ENCODE measurements at regions not wholly inside any gene's neighbourhood (a gene's known extent, or its start where the extent isn't known, plus 50 kb on each side); places are given as distances from the start of the nearest gene placed in this dataset.

DNA sequence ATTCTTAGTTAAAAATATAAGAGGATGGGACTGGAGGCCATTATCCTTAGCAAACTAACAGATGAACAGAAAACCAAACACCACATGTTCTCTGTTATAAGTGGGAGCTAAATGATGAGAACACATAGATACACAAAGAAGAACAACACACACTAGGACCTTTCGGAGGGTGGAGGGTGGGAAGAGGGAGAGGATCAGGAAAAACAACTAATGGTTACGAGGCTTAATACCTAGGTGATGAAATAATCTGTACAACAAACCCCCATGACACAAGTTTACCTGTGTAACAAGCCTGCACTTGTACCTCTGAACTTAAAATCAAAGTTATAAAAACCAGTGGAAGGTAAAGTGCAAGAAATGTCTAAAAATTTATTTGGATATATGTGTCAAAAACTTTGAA, 1047.4 kb upstream of the C9orf72 start:
- no peak for DNase-seq (ENCODE audit: low read depth)

DNA sequence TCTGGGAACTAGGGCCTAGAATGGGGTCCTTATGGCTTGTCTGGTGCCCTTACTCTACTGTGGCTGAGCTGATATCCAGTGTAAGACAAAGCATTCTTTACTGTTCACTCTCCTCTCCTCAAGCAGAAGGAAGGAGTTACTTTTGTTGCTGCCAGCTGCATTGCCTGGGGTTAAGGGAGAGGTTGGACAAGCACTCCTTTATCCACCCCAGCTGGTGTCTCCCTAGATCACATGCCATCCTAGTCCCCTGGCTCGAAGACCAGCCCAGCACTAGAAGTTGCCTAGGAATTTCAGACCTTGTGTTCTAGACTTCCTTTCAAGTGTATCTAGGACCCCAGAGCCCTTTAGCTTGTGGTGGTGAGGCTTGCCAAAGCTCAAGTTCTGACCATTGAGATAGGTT, 1051.5 kb upstream of the C9orf72 start:
- DNase-seq (ENCODE audit: low read depth), result no peak

DNA sequence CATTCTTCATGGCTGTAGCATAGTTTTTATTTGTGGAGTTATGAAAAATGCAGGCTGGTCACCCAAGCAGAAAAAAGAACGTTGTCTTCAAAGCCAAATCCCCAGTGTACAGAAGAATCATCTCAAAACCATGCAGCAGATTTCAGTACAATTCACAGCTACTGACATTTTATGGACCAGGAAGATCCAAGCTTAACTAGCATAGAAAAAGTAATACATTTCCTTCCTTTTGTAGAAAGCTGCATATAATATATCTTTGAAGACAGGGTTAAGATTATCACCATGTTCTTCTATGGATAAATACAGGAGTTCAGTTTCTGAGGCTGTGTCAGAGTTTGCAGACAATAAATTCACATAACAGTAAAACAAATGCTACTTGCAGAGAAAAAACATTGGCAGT, 1054.8 kb upstream of the C9orf72 start:
- DNase-seq (ENCODE audit: low read depth), result no peak

DNA sequence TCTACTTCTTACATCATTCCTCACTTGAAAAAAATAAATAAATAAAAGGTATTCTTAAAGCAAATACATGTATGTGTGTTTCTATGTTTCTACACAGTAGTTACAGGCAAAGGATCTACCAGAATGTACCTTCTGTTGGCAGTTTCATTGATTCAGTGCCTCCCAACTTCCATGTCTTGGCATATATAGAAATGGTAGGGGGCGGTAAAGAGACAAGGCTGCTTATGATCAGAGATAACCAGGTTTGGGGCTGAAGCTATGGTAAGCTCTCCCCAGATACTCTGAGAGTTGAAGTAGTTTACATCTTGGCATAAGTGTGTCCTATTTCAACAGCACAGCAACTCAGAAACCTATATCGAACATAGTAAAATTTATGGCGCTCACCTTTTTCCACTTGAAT, 1075.4 kb upstream of the C9orf72 start:
- no peak for DNase-seq (ENCODE audit: low read depth)

DNA sequence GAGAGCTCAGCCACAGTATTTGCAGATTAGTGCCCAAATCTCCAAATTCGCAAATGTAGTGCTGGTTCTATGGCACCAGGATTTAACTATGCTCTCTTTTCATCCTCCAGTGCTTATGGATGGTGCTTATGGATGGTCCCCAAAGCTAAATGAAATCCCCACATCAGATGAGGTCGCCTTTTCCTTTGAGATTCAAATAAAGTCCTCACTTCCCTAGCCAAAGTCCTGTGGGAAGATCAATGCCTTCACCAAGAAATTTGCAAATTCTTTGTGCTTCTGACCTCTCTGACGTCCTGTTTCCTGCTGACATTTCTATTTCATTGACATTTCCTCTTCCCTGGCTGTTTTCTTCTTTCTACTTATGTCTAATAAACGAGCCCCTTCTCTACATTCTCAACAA, 1077.0 kb upstream of the C9orf72 start:
- DNase-seq (ENCODE audit: low read depth), result no peak

DNA sequence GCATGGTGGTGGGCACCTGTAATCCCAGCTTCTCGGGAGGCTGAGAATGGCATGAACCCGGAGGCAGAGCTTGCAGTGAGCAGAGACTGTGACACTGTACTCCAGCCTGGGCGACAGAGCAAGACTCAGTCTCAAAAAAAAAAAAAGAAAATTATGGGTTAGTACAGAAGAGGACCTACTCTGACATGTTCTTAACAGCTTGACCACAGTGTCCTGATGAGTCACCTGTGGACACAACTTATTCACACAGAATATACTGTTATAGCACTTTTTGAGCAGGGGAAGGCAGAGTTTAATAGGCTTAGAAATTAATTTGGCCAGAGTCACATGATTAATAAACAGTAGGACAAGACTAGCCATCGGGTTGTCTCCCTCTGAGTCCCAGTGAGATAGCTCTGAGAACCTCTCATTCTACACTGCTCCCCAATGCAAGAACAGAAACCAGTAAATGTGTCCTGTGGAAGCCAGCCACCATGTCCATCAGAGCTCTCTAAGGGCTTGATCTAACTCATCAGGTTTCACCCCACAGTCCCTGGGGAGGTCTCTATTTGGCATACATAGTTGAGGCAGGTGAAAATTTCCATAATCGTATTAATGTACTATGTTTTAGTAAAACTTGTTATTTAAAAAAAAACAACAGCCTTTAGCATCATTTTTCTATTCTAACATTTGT, 1077.9 kb upstream of the C9orf72 start:
- DNase-seq (ENCODE audit: low read depth), result no peak

DNA sequence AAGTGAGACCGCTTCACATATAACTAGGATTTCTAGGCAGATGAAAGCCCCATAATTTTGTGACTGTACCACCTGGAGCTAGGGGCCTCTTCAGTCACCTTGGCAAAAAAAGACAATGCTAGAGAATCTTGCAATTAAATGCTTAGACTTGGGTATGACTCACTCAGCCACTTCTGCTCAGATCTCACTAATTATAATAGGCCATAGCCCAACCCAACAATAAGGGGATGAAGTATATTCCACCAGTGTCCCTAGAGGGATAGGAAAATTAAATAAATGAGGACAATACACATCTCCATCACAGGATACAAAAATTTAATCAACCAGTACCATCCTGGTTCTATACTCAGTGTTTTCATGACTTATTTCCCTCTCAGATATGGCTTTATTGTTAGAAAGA, 1079.9 kb upstream of the C9orf72 start:
- no peak for DNase-seq (ENCODE audit: low read depth)

DNA sequence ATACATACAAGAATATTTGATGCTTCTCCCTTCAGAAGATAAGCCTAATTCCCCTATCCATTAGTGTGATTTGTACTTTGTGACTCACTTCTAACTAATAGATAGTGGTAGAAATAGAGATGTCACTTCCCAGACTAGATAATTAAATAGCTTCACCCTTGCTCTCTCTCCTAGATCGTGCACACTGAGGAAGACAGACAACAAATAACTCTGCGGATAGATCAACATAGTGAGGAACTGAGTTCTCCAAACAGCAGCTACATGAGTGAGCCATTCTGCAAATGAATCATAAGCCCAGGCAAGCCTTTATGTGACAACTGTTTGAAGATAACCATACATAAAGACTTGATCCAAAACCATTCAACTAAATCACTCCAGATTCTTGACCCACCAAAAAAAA, 1083.4 kb upstream of the C9orf72 start:
- no peak for DNase-seq (ENCODE audit: low read depth)

DNA sequence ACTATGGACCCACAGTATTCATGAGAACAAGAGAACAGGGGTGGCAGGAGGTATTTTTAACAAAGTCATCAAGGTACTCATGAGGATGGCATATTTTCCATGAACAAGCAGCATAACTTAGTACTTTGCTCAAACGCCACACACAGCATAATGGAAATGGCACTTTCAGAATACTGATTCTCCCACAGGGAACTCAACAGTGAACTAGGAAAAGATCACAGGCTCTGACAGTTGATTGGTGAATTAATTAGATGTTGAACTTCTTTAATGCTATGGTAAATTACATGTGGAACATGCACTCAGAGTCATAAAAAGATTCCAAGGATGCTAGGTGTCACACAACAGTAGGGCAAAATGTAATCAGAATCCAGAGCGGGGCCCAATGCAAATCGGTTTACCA, 1088.6 kb upstream of the C9orf72 start:
- no peak for DNase-seq (ENCODE audit: low read depth)

DNA sequence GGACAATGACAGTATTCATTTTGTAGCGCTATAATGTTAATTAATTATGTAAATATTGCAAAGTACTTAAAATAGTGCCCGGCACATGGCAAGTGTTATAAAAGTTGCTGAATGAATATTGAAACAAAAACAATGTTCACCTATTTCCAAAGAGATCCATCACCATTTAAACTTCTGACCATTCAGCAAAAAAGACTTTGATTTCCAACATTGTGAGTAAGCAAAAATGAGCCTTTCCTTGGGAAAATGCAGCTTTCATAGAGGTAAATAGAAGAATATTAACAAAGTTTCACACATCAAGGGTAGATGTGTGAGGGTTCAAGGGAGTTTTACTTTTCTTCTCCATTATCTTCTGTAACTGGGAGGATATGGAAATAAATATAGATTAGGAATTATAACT, 1089.4 kb upstream of the C9orf72 start:
- no peak for DNase-seq (ENCODE audit: low read depth)

DNA sequence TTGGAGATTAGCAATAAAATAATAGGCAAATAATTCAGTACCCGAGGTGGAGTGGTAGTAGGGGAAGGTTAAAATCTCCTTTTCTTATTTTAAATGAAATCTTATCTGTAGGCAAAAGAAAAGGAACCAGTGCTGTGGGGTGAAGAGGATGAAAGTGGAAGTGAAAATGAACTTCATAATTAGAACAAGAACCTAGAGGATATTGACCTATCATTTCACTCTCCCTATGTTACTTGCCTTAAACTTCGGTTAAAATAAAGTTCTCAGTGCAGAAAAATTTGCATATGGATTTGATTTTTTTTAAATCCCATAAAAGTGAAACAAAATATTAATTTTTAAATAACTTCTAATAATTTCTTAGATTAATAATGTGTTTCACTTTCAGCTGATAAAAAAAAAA, 1094.9 kb upstream of the C9orf72 start:
- DNase-seq (ENCODE audit: low read depth), result no peak

DNA sequence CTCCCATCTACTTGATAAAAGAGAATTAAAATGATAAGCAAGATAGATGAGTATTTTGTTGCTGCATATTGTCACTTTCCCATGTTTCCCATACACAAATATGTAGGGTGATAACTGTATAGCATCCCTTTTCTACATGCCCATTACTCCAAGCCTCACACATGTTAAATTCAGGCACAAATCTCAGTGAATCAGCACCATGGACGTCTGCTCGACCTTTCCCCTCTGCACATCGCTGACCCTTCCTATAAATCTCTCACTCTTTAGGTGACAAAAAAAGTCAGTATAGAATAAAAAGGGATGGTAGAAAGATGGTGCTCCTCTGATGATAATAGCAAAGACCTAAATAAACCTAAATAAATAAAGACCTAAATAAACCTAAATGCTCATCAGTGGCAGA, 1097.7 kb upstream of the C9orf72 start:
- DNase-seq (ENCODE audit: low read depth), result no peak

DNA sequence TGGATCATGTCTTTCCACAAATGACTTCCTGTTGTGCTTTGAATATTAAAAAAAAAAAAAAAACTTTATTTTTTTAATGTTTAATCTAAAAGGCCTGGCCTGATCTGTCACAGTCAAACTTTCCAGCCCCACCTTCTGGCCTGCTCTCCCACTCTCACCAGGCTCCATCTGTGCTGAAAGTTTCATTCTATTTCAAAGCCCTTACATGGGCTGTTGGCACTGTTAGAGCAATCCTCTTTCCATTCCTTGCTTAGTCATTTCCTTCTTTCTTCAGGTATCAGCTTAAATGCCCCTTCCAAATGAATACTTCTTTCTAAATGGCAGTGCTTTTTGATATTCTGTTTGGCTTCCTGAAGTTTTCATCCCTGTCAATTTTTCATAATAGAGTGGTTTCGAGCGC, 1104.8 kb upstream of the C9orf72 start:
- no peak for DNase-seq (ENCODE audit: low read depth)

DNA sequence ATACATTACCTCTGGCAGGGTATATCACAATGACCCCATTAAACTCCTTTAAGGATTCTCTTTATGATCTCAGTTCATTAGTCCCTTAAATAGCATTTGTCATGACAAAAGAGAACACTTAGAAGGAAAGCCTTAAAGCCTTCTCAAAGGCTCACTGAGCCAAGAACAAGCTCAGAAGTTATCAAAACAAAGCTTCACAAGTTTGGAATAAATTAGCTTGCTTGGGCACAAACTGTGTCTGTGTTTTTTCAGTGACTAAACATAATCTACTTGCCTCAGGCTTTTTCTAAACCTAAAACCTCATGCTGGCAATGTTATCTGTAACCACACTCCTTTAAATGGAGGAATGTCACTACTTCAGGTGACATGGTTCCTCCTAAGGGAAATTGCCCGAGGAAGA, 1114.9 kb upstream of the C9orf72 start:
- DNase-seq (ENCODE audit: low read depth), result no peak

DNA sequence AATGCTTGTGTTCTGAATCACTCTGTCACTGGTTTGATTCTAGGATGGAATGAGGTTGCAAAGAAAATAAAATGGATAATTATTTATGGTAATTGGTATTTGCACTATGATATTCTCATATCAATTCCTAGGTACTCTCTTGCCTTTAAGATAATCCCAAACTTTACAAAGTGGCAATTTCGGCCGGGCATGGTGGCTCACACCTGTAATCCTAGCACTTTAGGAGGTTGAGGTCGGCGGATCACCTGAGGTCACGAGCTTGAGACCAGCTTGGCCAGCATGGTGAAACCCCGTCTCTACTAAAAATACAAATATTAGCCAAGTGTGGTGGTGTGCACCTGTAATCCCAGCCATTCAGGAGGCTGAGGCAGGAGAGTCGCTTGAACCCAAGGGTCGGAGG, 1118.7 kb upstream of the C9orf72 start:
- no peak for DNase-seq (ENCODE audit: low read depth)

DNA sequence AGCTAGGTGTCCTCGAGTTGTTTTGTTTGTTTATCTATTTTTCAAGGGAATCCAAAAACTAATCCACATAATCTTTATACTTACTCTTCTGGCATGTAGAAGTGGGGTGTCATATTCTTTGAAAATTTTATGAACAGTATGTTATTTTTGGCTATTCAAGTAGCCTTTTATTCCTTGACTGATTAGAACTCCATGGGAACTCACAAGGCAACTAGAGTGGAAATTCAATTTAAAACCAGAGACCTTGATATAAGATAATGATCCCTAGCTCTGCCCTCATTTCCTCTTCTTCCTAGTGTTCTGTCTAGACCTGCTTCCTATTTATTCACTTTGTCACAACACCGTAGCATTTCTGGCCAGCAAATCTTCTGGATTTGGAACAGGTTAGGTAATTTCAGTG, 1123.7 kb upstream of the C9orf72 start:
- DNase-seq (ENCODE audit: low read depth), result no peak

DNA sequence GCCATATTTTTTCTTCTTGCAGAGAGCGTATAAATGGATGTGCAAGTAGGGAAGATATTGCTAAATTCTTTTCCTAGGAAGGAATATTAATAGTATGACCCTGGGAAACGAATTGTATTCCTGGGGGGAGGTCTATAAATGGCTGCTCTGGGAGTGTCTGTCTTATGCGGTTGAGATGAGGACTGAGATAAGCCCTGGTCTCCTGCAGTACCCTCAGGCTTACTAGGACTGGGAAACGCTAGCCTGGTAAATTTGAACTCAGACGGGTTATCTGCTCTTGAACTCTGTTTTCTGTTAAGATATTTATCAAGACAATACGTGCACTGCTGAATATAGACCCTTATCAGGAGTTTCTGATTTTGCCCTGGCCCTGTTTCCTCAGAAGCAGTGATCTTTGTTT, 1126.4 kb upstream of the C9orf72 start:
- no peak for DNase-seq (ENCODE audit: low read depth)

DNA sequence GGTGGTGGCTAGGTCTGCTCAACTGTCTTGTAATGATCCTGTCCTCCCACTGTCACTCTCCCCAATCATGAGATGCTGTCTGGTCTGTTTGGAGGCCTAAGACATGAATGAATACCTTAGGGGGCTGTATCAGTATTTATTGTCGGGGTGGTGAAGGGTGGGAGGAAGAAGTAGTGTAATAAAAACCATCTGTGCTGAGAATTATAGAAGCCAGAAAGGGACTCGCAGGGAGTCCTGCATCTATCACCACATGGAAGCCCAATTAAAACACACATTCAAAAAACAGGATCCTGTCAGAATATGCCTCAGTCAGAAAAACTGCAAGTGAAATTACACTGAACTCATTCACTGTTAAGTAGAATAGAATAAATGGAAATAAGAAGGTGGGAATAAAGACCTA, 1134.3 kb upstream of the C9orf72 start:
- no peak for DNase-seq (ENCODE audit: low read depth)

DNA sequence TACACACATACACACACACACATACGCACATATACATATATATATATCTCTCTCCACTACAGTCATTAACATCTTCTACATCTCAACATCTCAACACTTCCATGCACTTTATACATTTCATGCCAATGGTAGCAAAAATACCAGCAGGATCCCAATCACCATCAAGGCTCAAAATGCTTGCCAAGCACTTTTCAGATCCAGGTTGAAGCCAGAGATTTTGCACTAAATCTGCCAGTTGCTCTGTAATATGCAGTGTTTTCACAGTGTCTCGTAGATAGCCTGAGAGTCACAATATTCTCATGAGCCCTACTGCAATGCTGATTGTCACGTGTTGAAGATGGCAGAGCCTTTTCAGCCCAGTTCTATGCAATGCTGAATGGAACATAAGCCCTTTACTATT, 1140.9 kb upstream of the C9orf72 start:
- no peak for DNase-seq (ENCODE audit: low read depth)

DNA sequence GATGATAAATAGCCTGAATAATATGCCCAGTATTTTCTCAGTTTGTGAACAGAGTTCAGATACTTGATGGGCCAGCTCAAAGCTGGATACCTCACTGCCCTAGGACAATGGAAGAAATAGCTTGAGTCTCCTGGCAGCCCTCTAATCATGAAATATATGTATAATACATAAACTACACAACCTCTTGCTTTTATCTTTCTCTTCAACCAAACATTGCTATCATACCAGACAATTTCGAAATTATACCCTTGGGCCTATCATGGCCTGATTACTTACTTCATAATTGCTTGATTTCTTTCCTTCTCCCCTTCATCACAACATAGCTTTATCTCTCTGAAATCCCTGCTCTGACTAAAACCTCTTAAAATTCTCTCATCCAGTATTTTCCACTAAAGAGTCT, 1144.9 kb upstream of the C9orf72 start:
- no peak for DNase-seq (ENCODE audit: low read depth)

DNA sequence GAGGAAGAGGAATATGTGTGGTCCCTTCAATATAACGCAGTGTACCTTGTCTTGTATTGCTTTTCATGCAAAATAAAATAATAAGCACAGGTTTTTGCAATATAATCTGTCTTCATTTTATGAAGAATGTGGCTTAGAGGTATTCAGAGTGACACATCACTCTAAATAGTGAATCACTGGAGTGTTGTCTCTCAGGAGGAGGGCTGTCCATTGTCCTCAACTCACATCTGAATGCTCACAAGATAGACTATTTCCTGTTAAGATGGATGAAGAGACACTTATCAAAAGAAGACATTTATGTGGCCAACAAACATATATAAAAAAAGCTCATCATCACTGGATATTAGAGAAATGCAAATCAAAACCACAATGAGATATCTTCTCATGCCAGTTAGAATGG, 1147.5 kb upstream of the C9orf72 start:
- no peak for DNase-seq (ENCODE audit: low read depth)

DNA sequence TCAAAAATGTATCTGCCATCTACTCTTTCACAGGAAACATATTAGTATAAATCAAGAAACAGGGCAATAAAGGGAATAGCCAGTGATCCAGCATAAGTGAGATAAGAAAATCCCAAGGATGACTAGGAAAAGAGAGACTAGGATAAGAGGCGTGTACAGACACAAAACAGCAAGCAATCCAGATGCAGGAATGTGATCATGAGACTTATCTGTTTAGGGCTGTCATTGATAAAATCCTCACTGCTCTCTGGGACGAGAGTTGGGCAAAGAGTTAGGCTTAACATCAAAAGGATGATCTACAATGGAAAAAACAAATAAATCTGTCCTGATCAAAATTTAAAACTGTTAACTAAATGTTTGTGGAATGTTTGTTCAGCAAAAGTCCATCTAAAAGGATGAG, 1156.8 kb upstream of the C9orf72 start:
- no peak for DNase-seq (ENCODE audit: low read depth)

DNA sequence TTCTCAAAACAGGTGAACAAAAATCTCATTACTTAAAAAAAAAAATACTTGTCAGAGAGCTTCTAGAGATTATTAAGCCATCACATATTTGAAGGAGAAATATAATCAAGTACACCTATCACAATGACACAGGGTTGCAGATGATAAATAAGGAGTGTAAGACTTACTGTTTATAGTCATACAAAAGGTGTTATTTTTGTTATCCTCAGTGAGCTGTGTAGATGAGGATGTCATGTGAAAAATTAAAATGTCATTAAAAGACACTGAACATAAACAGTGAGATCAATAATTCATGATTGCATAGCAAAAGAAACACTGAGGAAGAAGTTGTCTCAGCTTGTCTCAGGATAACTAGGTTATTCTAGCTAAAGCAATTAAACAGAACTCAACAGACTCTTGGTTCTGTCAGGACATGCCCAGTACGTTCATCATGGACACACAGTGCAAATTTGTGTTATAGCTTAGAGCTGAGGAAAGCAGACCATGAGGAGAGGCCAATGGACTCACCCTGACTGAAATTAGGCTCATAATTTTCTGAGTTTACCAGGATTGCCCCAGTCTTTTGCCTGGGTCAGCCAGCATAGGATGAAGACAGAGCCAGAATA, 1162.6 kb upstream of the C9orf72 start:
- no peak for DNase-seq (ENCODE audit: low read depth)

DNA sequence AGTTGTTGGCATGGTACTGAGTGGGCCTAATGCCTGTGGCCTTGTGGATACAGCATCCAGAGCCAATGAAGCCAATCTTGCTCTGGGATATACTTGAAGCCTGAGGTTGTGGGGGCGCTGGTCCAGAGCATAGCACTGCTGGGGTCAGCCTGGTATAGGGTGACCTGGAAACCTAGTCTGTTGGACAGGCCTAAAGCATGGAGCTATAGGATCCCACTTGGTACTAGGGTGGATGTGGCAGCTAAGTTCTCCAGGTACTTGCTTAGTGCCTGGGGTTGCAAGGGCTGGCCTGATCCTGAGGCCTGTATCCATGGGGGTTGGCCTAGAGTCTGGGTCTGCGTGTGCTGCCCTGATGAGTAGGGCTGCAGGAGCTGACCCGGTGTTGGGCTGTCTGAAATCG, 1168.2 kb upstream of the C9orf72 start:
- DNase-seq (ENCODE audit: low read depth), result no peak

Data from stromal cell of bone marrow (primary cell).